HepG2 (cell line): ENCODE measurements at regions not wholly inside any gene's neighbourhood (a gene's known extent, or its start where the extent isn't known, plus 50 kb on each side); places are given as distances from the start of the nearest gene placed in this dataset.

Experiments
- ATAC-seq: fragments of 200-7000 bp; cut with Tn5 transposase; 3 replicates; pipeline ENCODE4 v1.9.1; 2020; ENCODE audit warnings: mild to moderate bottlenecking, moderate library complexity
- BruUV-seq: library from RNA; stranded (reverse); fragments of 400-500 nt; replicated peaks from 2 replicates; lab custom pipeline; 2021; lab: Mats Ljungman, UMichigan
- CTCF ChIA-PET: fragments of 300-600 bp; formaldehyde crosslinking; extraction: SDS; loops from one replicate; lab custom pipeline; 2021; ENCODE audit warnings: low total read pairs, inconsistent platforms, low intra/inter-chr PET ratio; lab: Yijun Ruan, JAX
- POLR2A ChIA-PET: fragments of 350-600 bp; sonication (Branson Sonifier 250); formaldehyde crosslinking; loops from one replicate; lab custom pipeline; 2020; ENCODE audit warnings: antibody characterized with exemption, inconsistent platforms; lab: Yijun Ruan, JAX
- DNase-seq: peaks from one replicate; pipeline ENCODE4 v3.0.0-alpha.2; 2015; ENCODE audit warnings: low spot score
- FAIRE-seq: peaks from 3 replicates; lab custom pipeline; 2011; peaks lifted over from hg19 to GRCh38; lab: Jason Lieb, UNC
- H2AFZ ChIP-seq: one replicate; pipeline ENCODE4 v1.6.1; 2011; ENCODE audit warnings: low read length, inconsistent platforms
- H3K27ac ChIP-seq: fragments of 300-600 bp; 3 replicates; pipeline ENCODE4 v1.8.0; 2011; ENCODE audit warnings: mixed run types, mild to moderate bottlenecking, mixed read lengths, low read length, inconsistent platforms; ENCODE audit not compliant: insufficient read depth; ENCODE audit errors: extremely low read length
- H3K27me3 ChIP-seq, 2 experiments: fragments of 200-600 bp in 1 of 2; 2 replicates in 1 of 2; 3 replicates in 1 of 2; pipeline versions ENCODE4 v1.6.0 to v1.8.0; 2011; ENCODE audit warnings: low read length in 2 of 2, mild to moderate bottlenecking in 2 of 2, moderate library complexity in 2 of 2, inconsistent platforms in 1 of 2; ENCODE audit not compliant: insufficient read depth in 2 of 2, control insufficient read depth in 1 of 2
- H3K36me3 ChIP-seq, 2 experiments: fragments of 200-600 bp in 1 of 2; replicated peaks in 1 of 2; 2 replicates in 1 of 2; 3 replicates in 1 of 2; pipeline versions ENCODE4 v1.5.1 to v1.8.0; 2011; ENCODE audit warnings: low read length in 2 of 2, inconsistent platforms in 1 of 2; ENCODE audit not compliant: insufficient read depth in 2 of 2, control insufficient read depth in 1 of 2
- H3K4me1 ChIP-seq: 2 replicates; pipeline ENCODE4 v1.5.1; 2012; ENCODE audit warnings: low read length, inconsistent platforms; ENCODE audit not compliant: insufficient read depth
- H3K4me2 ChIP-seq: 2 replicates; pipeline ENCODE4 v1.6.0; 2011; ENCODE audit warnings: low read depth, low read length, inconsistent platforms
- H3K4me3 ChIP-seq, 3 experiments: fragments of 200-600 bp in 1 of 3; sonication (generic), shearing (Covaris generic) in 1 of 3; replicated peaks in 1 of 3; 2 replicates each; pipeline ENCODE4 v1.5.1; 2011 to 2016; ENCODE audit warnings: low read length in 3 of 3, inconsistent platforms in 2 of 3, low read depth in 2 of 3, mild to moderate bottlenecking in 2 of 3, control low read depth in 1 of 3, mixed read lengths in 1 of 3; ENCODE audit not compliant: insufficient read depth in 1 of 3
- H3K79me2 ChIP-seq: one replicate; pipeline ENCODE4 v1.6.1; 2011; ENCODE audit warnings: low read length, inconsistent platforms; ENCODE audit not compliant: insufficient read depth
- H3K9ac ChIP-seq: 2 replicates; pipeline ENCODE4 v1.6.0; 2011; ENCODE audit warnings: mild to moderate bottlenecking, low read depth, low read length, inconsistent platforms; ENCODE audit not compliant: insufficient read depth
- H3K9me3 ChIP-seq: 2 replicates; pipeline ENCODE4 v1.5.1; 2012; ENCODE audit warnings: mild to moderate bottlenecking, low read length
- H4K20me1 ChIP-seq: 2 replicates; pipeline ENCODE4 v1.6.0; 2011; ENCODE audit warnings: inconsistent platforms, mild to moderate bottlenecking, low read length, moderate library complexity; ENCODE audit not compliant: insufficient read depth
- KLF12 ChIP-seq: sonication (generic); formaldehyde crosslinking; IDR thresholded peaks from 2 replicates; pipeline ENCODE4 v1.4.0; 2020; ENCODE audit warnings: missing genetic modification reagents, borderline replicate concordance
- KMT2A ChIP-seq: sonication (generic); formaldehyde crosslinking; IDR thresholded peaks from 2 replicates; pipeline ENCODE4 v1.4.0; 2020; ENCODE audit warnings: missing genetic modification reagents
- NONO ChIP-seq, 2 experiments: fragments of 450-650 bp in 1 of 2; sonication (generic) in 1 of 2; formaldehyde crosslinking in 1 of 2; IDR thresholded peaks in 1 of 2; conservative IDR thresholded peaks in 1 of 2; 2 replicates each; pipeline versions ENCODE4 v1.6.1 to v1.8.0; 2017 to 2022; ENCODE audit warnings: mild to moderate bottlenecking in 1 of 2, missing genetic modification reagents in 1 of 2, moderate library complexity in 1 of 2
- RARG ChIP-seq: sonication (generic); formaldehyde crosslinking; IDR thresholded peaks from 2 replicates; pipeline ENCODE4 v1.4.0; 2020; ENCODE audit warnings: low read depth, mild to moderate bottlenecking, missing genetic modification reagents
- RCOR2 ChIP-seq: IDR thresholded peaks from 2 replicates; pipeline ENCODE4 v1.6.1; 2016; ENCODE audit warnings: missing biosample characterization, missing genetic modification reagents
- SOX6 ChIP-seq, 2 experiments: fragments of 450-650 bp in 1 of 2; sonication (generic) in 1 of 2; formaldehyde crosslinking in 1 of 2; IDR thresholded peaks; 2 replicates each; pipeline versions ENCODE4 v1.4.0 to v1.6.1; 2017 to 2020; ENCODE audit warnings: antibody characterized with exemption in 1 of 2, mild to moderate bottlenecking in 1 of 2, missing genetic modification reagents in 1 of 2
- TP53 ChIP-seq: sonication (generic); formaldehyde crosslinking; conservative IDR thresholded peaks from 2 replicates; pipeline ENCODE4 v1.4.0; 2020; ENCODE audit warnings: missing genetic modification reagents
- TSC22D2 ChIP-seq: sonication (generic); formaldehyde crosslinking; IDR thresholded peaks from 2 replicates; pipeline ENCODE4 v1.5.1; 2020; ENCODE audit warnings: missing genetic modification reagents, mild to moderate bottlenecking, borderline replicate concordance
- ZNF766 ChIP-seq: sonication (generic); formaldehyde crosslinking; IDR thresholded peaks from 2 replicates; pipeline ENCODE4 v1.5.0; 2020; ENCODE audit warnings: missing genetic modification reagents, borderline replicate concordance
- in situ Hi-C: cut with HindIII; loops from 2 replicates; pipeline ENCODE4 v1.10.0; 2017; ENCODE audit warnings: low pct_unique_long_range_greater_than_20kb; ENCODE audit not compliant: extremely low pct_ligation_motif_present
- intact Hi-C: fragments of 100-400 bp; cut with micrococcal nuclease; formaldehyde crosslinking; loops from one replicate; pipeline ENCODE4 v1.10.0; 2022; ENCODE audit not compliant: unreplicated experiment
- TF ChIP-seq, protein P1 (sequence below): sonication (generic); formaldehyde crosslinking; IDR thresholded peaks from 2 replicates; pipeline ENCODE4 v1.8.1; 2023; ENCODE audit warnings: mild to moderate bottlenecking, inconsistent platforms, moderate library complexity, missing genetic modification reagents, borderline replicate concordance
- TF ChIP-seq, protein P2 (sequence below): sonication (generic); formaldehyde crosslinking; IDR thresholded peaks from 2 replicates; pipeline ENCODE4 v1.4.0; 2020; ENCODE audit warnings: missing genetic modification reagents, borderline replicate concordance
- TF ChIP-seq, protein P3 (sequence below): IDR thresholded peaks from 2 replicates; pipeline ENCODE4 v1.6.1; 2016
- TF ChIP-seq, protein P4 (sequence below): sonication (generic); formaldehyde crosslinking; IDR thresholded peaks from 2 replicates; pipeline ENCODE4 v1.4.0; 2020; ENCODE audit warnings: missing genetic modification reagents
- TF ChIP-seq, protein P5 (sequence below): IDR thresholded peaks from 2 replicates; pipeline ENCODE4 v1.6.1; 2016; ENCODE audit warnings: missing genetic modification reagents, missing compliant biosample characterization
- TF ChIP-seq, protein P6 (sequence below): sonication (generic); formaldehyde crosslinking; IDR thresholded peaks from 2 replicates; pipeline ENCODE4 v1.4.0; 2020; ENCODE audit warnings: missing genetic modification reagents, borderline replicate concordance

DNA sequence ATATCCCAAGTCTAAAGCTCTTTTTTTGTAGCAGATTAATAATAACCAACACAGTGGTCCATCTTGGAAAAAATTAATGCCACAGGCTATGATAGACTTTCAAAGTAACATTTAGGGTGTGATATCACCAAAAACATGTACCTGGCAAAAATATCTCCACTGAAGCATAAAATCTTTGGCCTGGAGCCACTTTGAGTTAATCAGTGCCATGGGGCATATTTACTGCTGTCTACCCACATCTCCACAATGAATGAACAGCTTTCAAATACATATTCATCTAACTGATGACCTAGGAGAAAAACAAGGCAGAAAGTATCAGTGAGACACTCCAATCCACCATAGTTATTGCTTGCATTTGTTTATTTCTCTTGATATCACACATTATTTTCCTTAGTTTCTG is 296.0 kb upstream of the MDFIC2 start:
- Histone ChIP-seq H3K27ac (no peak overlapping the region), H3K9me3 (no peaks in the 10 kb centered on the region), H3K36me3 (no peaks in the 10 kb centered on the region), H3K4me2 (no peak overlapping the region), H3K4me1 (no peaks in the 10 kb centered on the region), H3K9ac (no peak overlapping the region), H3K4me3 (no peak overlapping the region), H3K79me2 (no peaks in the 10 kb centered on the region), H3K27me3 (no peaks in the 10 kb centered on the region), H2AFZ (no peak overlapping the region), H4K20me1 (no peaks in the 10 kb centered on the region)
- CTCF ChIA-PET = no interaction called here
- FAIRE-seq (no peak), ATAC-seq (no peak), DNase-seq (no peak)
- no TSS peak for BruUV-seq
- in situ Hi-C loops (no loop called here), intact Hi-C loops (no loop called here)
- POLR2A ChIA-PET = no interaction called here
- TF ChIP-seq, protein P1, sequence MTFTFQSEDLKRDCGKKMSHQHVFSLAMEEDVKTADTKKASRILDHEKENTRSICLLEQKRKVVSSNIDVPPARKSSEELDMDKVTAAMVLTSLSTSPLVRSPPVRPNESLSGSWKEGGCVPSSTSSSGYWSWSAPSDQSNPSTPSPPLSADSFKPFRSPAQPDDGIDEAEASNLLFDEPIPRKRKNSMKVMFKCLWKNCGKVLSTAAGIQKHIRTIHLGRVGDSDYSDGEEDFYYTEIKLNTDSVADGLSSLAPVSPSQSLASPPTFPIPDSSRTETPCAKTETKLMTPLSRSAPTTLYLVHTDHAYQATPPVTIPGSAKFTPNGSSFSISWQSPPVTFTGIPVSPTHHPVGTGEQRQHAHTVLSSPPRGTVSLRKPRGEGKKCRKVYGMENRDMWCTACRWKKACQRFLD (CRISPR knock-in tag) = no peak
- no peak for TF ChIP-seq NONO (IDR thresholded peaks at IDR 0.05)
- TF ChIP-seq NONO (CRISPR knock-in tag; conservative IDR thresholded peaks at IDR 0.05) = no peak
- no peak for TF ChIP-seq RARG (CRISPR knock-in tag)
- TF ChIP-seq, protein P2, sequence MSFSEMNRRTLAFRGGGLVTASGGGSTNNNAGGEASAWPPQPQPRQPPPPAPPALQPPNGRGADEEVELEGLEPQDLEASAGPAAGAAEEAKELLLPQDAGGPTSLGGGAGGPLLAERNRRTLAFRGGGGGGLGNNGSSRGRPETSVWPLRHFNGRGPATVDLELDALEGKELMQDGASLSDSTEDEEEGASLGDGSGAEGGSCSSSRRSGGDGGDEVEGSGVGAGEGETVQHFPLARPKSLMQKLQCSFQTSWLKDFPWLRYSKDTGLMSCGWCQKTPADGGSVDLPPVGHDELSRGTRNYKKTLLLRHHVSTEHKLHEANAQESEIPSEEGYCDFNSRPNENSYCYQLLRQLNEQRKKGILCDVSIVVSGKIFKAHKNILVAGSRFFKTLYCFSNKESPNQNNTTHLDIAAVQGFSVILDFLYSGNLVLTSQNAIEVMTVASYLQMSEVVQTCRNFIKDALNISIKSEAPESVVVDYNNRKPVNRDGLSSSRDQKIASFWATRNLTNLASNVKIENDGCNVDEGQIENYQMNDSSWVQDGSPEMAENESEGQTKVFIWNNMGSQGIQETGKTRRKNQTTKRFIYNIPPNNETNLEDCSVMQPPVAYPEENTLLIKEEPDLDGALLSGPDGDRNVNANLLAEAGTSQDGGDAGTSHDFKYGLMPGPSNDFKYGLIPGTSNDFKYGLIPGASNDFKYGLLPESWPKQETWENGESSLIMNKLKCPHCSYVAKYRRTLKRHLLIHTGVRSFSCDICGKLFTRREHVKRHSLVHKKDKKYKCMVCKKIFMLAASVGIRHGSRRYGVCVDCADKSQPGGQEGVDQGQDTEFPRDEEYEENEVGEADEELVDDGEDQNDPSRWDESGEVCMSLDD (CRISPR knock-in tag) = no peak
- TF ChIP-seq KLF12 = no peak
- no peak for TF ChIP-seq ZNF766
- TF ChIP-seq TP53 (CRISPR knock-in tag) = no peak
- TF ChIP-seq, protein P3, sequence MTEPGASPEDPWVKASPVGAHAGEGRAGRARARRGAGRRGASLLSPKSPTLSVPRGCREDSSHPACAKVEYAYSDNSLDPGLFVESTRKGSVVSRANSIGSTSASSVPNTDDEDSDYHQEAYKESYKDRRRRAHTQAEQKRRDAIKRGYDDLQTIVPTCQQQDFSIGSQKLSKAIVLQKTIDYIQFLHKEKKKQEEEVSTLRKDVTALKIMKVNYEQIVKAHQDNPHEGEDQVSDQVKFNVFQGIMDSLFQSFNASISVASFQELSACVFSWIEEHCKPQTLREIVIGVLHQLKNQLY (CRISPR knock-in tag) = no peak
- no peak for TF ChIP-seq TSC22D2 (CRISPR knock-in tag)
- no peak for TF ChIP-seq SOX6 (IDR thresholded peaks at IDR 0.05)
- TF ChIP-seq SOX6 (CRISPR knock-in tag; IDR thresholded peaks at IDR 0.05) = no peak
- no peak for TF ChIP-seq RCOR2
- TF ChIP-seq, protein P4, sequence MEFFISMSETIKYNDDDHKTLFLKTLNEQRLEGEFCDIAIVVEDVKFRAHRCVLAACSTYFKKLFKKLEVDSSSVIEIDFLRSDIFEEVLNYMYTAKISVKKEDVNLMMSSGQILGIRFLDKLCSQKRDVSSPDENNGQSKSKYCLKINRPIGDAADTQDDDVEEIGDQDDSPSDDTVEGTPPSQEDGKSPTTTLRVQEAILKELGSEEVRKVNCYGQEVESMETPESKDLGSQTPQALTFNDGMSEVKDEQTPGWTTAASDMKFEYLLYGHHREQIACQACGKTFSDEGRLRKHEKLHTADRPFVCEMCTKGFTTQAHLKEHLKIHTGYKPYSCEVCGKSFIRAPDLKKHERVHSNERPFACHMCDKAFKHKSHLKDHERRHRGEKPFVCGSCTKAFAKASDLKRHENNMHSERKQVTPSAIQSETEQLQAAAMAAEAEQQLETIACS = no peak
- TF ChIP-seq, protein P5, sequence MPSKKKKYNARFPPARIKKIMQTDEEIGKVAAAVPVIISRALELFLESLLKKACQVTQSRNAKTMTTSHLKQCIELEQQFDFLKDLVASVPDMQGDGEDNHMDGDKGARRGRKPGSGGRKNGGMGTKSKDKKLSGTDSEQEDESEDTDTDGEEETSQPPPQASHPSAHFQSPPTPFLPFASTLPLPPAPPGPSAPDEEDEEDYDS (CRISPR knock-in tag) = no peak
- no peak for TF ChIP-seq KMT2A (CRISPR knock-in tag)
- TF ChIP-seq, protein P6, sequence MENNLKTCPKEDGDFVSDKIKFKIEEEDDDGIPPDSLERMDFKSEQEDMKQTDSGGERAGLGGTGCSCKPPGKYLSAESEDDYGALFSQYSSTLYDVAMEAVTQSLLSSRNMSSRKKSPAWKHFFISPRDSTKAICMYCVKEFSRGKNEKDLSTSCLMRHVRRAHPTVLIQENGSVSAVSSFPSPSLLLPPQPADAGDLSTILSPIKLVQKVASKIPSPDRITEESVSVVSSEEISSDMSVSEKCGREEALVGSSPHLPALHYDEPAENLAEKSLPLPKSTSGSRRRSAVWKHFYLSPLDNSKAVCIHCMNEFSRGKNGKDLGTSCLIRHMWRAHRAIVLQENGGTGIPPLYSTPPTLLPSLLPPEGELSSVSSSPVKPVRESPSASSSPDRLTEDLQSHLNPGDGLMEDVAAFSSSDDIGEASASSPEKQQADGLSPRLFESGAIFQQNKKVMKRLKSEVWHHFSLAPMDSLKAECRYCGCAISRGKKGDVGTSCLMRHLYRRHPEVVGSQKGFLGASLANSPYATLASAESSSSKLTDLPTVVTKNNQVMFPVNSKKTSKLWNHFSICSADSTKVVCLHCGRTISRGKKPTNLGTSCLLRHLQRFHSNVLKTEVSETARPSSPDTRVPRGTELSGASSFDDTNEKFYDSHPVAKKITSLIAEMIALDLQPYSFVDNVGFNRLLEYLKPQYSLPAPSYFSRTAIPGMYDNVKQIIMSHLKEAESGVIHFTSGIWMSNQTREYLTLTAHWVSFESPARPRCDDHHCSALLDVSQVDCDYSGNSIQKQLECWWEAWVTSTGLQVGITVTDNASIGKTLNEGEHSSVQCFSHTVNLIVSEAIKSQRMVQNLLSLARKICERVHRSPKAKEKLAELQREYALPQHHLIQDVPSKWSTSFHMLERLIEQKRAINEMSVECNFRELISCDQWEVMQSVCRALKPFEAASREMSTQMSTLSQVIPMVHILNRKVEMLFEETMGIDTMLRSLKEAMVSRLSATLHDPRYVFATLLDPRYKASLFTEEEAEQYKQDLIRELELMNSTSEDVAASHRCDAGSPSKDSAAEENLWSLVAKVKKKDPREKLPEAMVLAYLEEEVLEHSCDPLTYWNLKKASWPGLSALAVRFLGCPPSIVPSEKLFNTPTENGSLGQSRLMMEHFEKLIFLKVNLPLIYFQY (CRISPR knock-in tag) = no peak
